Keratinocyte (primary cell): ENCODE measurements at regions not wholly inside any gene's neighbourhood (a gene's known extent, or its start where the extent isn't known, plus 50 kb on each side); places are given as distances from the start of the nearest gene placed in this dataset.

Experiments
- CTCF ChIP-seq, 3 experiments: IDR thresholded peaks in 1 of 3; conservative IDR thresholded peaks in 1 of 3; optimal IDR thresholded peaks in 1 of 3; 2 replicates in 2 of 3; 3 replicates in 1 of 3; pipeline versions ENCODE3 to v1.5.1; 2011; ENCODE audit warnings: low read length in 3 of 3, mild to moderate bottlenecking in 3 of 3, moderate library complexity in 2 of 3, control low read depth in 1 of 3, inconsistent platforms in 1 of 3; ENCODE audit not compliant: insufficient read depth in 2 of 3; ENCODE audit errors: extremely low read depth in 1 of 3
- EZH2 ChIP-seq: IDR thresholded peaks from one replicate; pipeline ENCODE4 v1.6.1; 2012; ENCODE audit warnings: inconsistent platforms, mild to moderate bottlenecking, low read length, moderate library complexity

- TF ChIP-seq CTCF (optimal IDR thresholded peaks at IDR 0.05 in 1 of 3, IDR thresholded peaks at IDR 0.05 in 1 of 3, conservative IDR thresholded peaks at IDR 0.05 in 1 of 3; ENCODE audit: extremely low read depth in 1 of 3, insufficient read depth in 2 of 3, low read length in 3 of 3): no peak
- no peak for TF ChIP-seq EZH2
Observed at GRCh38 chr20:37602634-37603033, 75.0 kb upstream of the BLCAP start.
